ENCODE measurements at regions not wholly inside any gene's neighbourhood (a gene's known extent, or its start where the extent isn't known, plus 50 kb on each side); places are given as distances from the start of the nearest gene placed in this dataset.

- TF ChIP-seq CTCF (IDR thresholded peaks at IDR 0.05) (no peak), EP300 (IDR thresholded peaks at IDR 0.05) (no peak)
Measured at GRCh38 chr15:69826819-69827175, 270.9 kb downstream of the TLE3 start.

All from esophagus muscularis mucosa (tissue), 3 donors.